Spleen (tissue), 7 donors: ENCODE measurements at regions not wholly inside any gene's neighbourhood (a gene's known extent, or its start where the extent isn't known, plus 50 kb on each side); places are given as distances from the start of the nearest gene placed in this dataset.

ENCODE experiments used
- POLR2A ChIP-seq, 3 donors: fragments of 450-650 bp; IDR thresholded peaks; one replicate each; pipeline ENCODE4 v1.5.1; 2017; ENCODE audit warnings: antibody characterized with exemption in 3 of 3, mild to moderate bottlenecking in 1 of 3
- TF ChIP-seq, protein P1 (sequence below), 11 experiments: fragments of 200-600 bp in 7 of 11; fragments of 450-650 bp in 4 of 11; sonication (generic) in 4 of 11; IDR thresholded peaks in 8 of 11; conservative IDR thresholded peaks in 3 of 11; 1 replicate in 7 of 11; 2 replicates in 4 of 11; pipeline versions ENCODE4 v1.4.0 to v1.8.0; 2016 to 2021; ENCODE audit warnings: antibody characterized with exemption in 11 of 11, inconsistent platforms in 4 of 11, mild to moderate bottlenecking in 1 of 11
- donor health status: DM: no; HTN: no; CAD: no; lungs with moderate emphysema.
- donor health status: DM: no; HTN: no; CAD: no.
- donor health status: DM: no; HTN: no; CAD: no.

DNA sequence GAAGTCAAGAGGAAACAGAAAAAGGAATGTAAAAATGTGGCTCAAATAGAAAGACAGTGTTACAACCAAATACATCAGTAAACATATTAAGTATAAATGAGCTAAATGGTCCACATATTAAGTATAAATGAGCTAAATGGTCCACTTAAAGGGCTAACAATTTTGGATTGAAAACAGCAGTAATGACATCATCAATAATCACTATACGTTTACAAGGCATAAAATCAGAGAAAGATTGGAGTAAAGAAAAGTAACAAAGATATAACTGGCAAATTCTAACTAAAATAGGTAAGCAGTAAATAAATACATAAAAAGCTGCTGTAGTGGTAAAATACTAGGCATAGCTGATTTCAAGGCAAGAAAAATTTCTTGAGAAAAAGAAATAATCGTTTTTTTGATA lies 1298.4 kb upstream of the CELF2 start:
- TF ChIP-seq POLR2A (IDR thresholded peaks at IDR 0.05), result no peak
- TF ChIP-seq, protein P1, sequence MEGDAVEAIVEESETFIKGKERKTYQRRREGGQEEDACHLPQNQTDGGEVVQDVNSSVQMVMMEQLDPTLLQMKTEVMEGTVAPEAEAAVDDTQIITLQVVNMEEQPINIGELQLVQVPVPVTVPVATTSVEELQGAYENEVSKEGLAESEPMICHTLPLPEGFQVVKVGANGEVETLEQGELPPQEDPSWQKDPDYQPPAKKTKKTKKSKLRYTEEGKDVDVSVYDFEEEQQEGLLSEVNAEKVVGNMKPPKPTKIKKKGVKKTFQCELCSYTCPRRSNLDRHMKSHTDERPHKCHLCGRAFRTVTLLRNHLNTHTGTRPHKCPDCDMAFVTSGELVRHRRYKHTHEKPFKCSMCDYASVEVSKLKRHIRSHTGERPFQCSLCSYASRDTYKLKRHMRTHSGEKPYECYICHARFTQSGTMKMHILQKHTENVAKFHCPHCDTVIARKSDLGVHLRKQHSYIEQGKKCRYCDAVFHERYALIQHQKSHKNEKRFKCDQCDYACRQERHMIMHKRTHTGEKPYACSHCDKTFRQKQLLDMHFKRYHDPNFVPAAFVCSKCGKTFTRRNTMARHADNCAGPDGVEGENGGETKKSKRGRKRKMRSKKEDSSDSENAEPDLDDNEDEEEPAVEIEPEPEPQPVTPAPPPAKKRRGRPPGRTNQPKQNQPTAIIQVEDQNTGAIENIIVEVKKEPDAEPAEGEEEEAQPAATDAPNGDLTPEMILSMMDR (IDR thresholded peaks at IDR 0.05 in 8 of 11, conservative IDR thresholded peaks at IDR 0.05 in 3 of 11), result no peak
